ELF-1 (cell line): ENCODE measurements at regions not wholly inside any gene's neighbourhood (a gene's known extent, or its start where the extent isn't known, plus 50 kb on each side); places are given as distances from the start of the nearest gene placed in this dataset.
A peak's percentile ranks its signal among the peaks of the same experiment; 100 is the strongest.
"Not testable (repeated sequence)": the region's sequence is repeated elsewhere in the genome, so short reads cannot be mapped to it uniquely, and the experiment has no call there.

ENCODE experiments used
- DNase-seq: peaks from one replicate; pipeline ENCODE4 v3.0.0-alpha.2; 2016; ENCODE audit warnings: low read depth, low spot score

DNA sequence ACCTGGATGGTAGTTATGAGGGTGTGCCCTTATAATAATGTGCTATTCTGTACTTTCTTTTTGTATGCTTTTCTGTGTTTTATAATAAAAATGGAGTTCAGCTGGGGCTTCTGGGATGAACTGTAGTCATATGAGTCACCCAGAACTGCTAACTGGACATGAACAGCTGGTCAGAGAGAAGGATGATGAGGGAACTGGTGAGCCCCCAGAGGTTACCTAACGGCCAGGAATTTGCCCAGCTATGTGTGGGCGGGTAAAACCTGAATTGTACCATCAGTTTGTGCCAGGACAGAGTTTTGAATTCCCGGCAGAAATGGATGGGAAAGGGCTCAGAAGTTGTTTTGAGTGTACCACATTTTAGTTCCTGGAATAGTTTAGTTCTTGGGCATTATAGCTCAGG lies 138.0 kb upstream of the USP9X start:
- no peak for DNase-seq

GRCh38 chrX:40949071-40949470 lies 136.2 kb upstream of the USP9X start:
- no peak for DNase-seq

GRCh38 chrX:40950546-40950945 lies 134.7 kb upstream of the USP9X start:
- DNase-seq, result peak; percentile 72

GRCh38 chrX:40951407-40951806 lies 133.8 kb upstream of the USP9X start:
- DNase-seq, result not testable (repeated sequence)

- DNase-seq, result no peak
Observed at GRCh38 chrX:40952855-40953254, 132.4 kb upstream of the USP9X start.

DNA sequence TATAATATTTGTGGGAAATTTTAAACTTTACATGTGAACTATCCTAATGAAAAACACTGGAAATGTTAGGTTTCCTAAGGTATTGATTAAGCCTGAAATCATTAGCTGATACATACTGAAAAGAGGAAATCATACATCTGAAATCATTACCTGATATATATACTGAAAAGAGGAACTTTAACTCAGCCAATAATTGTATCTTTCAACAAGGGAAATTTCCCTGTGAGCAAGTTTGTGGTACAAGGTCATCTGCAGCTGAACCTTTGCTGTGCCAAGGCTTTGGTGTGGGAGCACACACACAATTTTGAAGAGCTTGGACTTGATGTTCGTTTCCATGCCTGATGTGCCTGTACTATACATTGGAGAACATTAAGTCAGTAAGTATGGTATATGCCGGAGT lies 131.9 kb upstream of the USP9X start:
- DNase-seq, result no peak

DNA sequence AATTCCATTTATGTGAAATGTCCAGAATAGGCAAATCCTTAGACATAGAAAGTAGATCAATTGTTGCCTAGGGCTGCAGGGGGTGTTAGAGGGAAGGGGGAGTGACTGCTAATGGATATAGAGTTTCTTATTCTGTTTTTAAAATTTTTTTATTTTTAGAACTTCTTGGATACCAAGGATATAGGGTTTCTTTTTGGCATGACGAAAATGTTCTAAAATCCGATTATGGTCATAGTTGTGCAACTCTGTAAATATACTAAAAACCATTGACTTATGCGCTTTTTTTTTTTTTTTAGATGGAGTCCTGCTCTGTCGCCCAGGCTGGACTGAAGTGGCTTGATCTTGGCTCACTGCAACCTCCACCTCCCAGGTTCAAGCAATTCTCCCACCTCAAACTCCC lies 125.2 kb upstream of the USP9X start:
- no peak for DNase-seq

DNA sequence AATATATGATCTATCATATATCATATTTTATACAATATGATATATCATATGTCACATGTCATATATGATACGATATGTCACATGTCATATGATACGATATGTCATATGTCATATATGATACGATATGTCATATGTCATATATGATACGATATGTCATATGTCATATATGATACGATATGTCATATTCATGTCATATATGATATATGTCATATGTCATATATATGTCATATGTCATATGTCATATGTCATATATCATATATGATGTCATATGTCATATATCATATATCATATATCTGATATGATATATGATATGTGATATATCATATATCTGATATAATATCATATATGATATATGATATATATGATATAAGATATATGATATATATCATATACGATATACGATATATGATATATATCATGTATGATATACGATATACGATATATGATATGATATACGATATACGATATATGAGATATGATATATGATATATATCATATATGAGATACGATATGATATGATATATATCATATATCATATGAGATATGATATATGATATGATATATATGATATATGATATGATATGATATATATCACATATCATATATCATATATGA lies 122.3 kb upstream of the USP9X start:
- DNase-seq, result no peak

DNA sequence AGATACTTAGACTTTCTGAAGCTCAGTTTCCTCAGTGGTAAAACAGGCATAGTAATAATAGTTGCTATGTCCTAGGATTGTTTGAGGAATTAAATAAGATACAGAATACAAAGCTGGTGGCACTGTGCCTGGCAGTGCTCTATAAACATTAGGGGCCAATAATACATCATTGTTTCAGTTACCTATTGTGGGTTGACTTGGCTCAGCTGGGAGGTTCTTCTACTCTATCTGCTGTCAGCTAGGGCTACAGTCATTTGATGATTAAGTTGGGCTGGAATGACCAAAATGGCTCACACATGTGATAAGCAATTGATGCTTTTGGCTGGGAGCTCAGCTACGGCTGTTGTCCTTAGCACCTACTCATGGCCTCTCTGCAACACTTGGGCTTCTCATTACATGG lies 121.2 kb upstream of the USP9X start:
- DNase-seq, result no peak

DNA sequence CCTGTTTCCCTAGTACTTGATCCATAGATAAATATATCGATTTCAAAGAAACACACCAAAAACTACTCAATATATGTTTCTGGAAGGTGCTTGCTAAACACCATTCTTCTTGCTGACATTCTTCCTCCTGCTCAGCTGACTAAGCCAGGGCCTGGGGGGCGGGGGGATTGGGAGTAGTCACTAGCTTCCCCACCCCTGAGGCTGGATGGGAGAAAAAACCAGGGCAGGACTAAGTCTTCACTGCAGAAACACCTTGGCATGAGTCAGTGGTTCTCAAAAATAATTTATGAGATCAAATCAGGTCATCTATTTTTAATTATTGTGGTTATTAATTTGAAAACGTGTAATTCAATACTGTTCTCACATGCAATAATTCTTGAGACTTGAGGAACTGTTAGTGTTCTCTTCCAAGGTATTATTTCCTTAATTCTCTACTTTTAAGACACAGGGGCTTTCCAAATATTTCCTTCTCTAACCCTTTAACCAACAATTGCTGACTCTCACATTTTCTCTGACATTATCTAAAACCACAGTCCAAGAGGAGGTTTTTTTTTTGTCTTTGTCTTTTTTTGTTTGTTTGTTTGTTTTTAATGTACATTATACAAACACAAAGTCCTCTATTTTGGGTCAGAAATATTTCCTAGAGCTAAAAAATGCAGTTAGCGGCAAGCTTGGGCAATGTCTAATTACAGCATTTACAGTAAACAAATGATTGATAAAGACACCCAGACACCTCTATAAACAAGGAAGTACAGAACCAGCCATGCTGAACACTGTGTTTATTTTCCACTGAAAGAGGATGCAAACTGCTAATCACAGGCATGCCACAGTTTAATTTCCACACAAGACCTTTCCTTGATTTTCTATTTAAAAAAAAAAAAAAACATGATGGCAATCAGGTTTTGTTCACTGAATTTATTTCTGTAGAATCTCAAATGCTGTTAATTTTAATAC lies 120.3 kb upstream of the USP9X start:
- peak; percentile 53 for DNase-seq

- no peak for DNase-seq
Observed at GRCh38 chrX:40966213-40966820, 118.9 kb upstream of the USP9X start.

- DNase-seq, result no peak
Observed at GRCh38 chrX:40968180-40968579, 117.1 kb upstream of the USP9X start.

- peak; percentile 67 for DNase-seq
Observed at GRCh38 chrX:40971736-40972135, 113.5 kb upstream of the USP9X start.

DNA sequence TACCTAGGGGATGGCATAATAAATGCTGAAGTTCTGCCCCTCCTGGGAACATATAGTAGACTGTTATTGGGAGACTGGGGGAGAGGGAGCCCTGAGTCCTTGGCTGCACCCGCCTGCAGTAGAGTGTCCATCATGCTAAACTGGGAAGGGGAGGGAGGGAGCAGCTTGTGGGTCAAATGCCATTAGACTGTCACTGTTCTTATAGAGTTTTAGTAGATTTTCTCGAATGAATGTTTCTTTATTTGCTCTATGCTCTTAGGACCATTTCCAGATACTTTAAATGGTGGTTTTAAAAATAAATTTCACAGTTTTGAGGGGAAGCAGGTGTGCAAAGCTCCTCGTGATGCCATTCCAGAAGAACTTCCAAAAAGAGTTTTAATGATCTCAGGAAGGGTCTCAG lies 111.6 kb upstream of the USP9X start:
- DNase-seq, result no peak

DNA sequence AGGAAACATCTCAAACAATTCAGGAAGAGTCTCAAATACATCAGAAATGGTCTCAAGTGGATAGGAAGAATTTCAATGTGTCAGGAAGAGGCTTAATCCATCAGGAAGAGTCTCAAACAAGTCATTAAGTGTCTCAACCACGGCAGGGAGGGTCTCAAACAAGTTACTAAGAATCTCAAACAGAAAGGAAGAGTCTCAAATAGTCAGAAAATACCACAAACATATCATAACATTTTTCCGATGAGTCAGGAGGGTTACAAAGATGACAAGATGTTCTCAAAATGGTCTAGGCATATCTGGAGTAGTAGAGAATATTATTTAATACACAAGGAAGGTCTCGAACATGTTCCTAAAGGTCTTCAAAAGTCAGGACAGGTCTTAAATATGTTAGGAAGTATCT lies 109.3 kb upstream of the USP9X start:
- DNase-seq, result no peak

GRCh38 chrX:40976981-40977380 lies 108.3 kb upstream of the USP9X start:
- DNase-seq, result no peak

DNA sequence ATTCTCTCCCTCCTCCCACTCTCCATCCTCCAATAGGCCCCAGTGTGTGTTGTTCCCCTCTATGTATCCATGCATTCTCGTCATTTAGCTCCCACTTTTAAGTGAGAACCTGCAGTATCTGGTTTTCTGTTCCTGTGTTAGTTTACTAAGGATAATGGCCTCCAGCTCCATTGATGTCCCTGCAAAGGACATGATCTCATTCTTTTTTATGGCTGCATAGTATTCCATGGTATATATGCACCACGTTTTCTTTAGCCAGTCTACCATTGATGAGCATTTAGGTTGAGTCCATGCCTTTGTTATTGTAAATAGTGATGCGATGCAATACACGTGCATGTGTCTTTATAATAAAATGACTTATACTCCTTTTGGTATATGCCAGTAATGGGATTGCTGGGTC lies 100.3 kb upstream of the USP9X start:
- no peak for DNase-seq

DNA sequence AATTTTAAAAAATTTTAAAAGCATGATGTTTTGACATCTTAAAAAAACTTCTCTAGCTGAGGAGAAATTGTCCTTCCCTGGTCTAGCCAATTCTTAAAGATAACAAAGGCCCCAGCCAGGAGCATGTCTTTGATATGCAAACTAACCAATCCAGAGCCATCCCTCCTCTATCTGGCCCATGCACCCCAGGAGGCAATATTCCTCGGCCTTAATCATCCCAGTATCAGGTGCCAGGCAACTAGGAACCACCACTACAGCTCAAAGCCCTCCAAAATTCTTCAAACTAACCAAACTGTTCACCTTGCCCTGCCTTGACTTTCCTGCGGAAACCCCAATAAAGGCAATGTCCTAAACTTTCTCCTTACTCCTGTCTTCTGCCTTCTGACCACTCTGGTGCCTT lies 97.8 kb upstream of the USP9X start:
- DNase-seq, result peak; percentile 56

GRCh38 chrX:40988100-40988499 lies 97.1 kb upstream of the USP9X start:
- DNase-seq, result no peak

- not testable (repeated sequence) for DNase-seq
Observed at GRCh38 chrX:40993395-40993794, 91.8 kb upstream of the USP9X start.

GRCh38 chrX:40996886-40997530 lies 88.2 kb upstream of the USP9X start:
- peak; percentile 63 for DNase-seq

- DNase-seq, result no peak
Observed at GRCh38 chrX:40998123-40998522, 87.1 kb upstream of the USP9X start.
